Adrenal gland (tissue), 9 donors: ENCODE measurements at regions not wholly inside any gene's neighbourhood (a gene's known extent, or its start where the extent isn't known, plus 50 kb on each side); places are given as distances from the start of the nearest gene placed in this dataset.

ENCODE experiments used
- DNase-seq, 7 donors: peaks; one replicate each; pipeline ENCODE4 v3.0.0-alpha.2; 2019 to 2020
- H3K27ac ChIP-seq, 5 donors: fragments of 200-600 bp; sonication (generic) in 4 of 5; 1 replicate in 3 of 5; 2 replicates in 2 of 5; pipeline versions ENCODE4 v1.5.1 to v1.8.0; 2016 to 2020; ENCODE audit warnings: mild to moderate bottlenecking in 1 of 5
- H3K27me3 ChIP-seq: fragments of 200-600 bp; 2 replicates; pipeline ENCODE4 v1.8.0; 2021
- H3K36me3 ChIP-seq, 2 donors: fragments of 200-600 bp; replicated peaks in 1 of 2; 1 replicate in 1 of 2; 2 replicates in 1 of 2; pipeline versions ENCODE4 v1.5.1 to v1.8.0; 2018 to 2022
- H3K4me1 ChIP-seq, 2 donors: fragments of 200-600 bp; replicated peaks in 1 of 2; 1 replicate in 1 of 2; 2 replicates in 1 of 2; pipeline versions ENCODE4 v1.5.1 to v1.8.0; 2018 to 2021
- H3K4me3 ChIP-seq, 4 donors: fragments of 200-600 bp; sonication (generic) in 3 of 4; one replicate each; pipeline ENCODE4 v1.5.1; 2016 to 2018
- H3K9me3 ChIP-seq, 3 donors: fragments of 200-600 bp; sonication (generic) in 1 of 3; replicated peaks in 1 of 3; 1 replicate in 2 of 3; 2 replicates in 1 of 3; pipeline versions ENCODE4 v1.5.1 to v1.8.0; 2016 to 2021
- POLR2A ChIP-seq, 2 donors: fragments of 450-650 bp; IDR thresholded peaks; one replicate each; pipeline ENCODE4 v1.6.1; 2017; ENCODE audit warnings: antibody characterized with exemption in 2 of 2, mild to moderate bottlenecking in 2 of 2, moderate library complexity in 1 of 2
- WGBS, 4 donors: extraction: QIAGEN DNeasy Blood & Tissue Kit in 2 of 4; methylation state at CpG; one replicate each; pipeline versions ENCODE4 v1.1.5 to v1.1.7; 2013 to 2017; 5-methylcytosine and 5-hydroxymethylcytosine counted together
- intact Hi-C, 2 donors: fragments of 100-400 bp; cut with DNase I; formaldehyde crosslinking; loops; one replicate each; pipeline versions ENCODE4 v1.14.1 to v1.15.0; 2022 to 2023
- TF ChIP-seq, protein P1 (sequence below), 6 experiments: fragments of 450-650 bp in 4 of 6; fragments of 200-600 bp in 2 of 6; sonication (generic) in 1 of 6; IDR thresholded peaks; 1 replicate in 5 of 6; 2 replicates in 1 of 6; pipeline versions ENCODE4 v1.5.1 to v1.8.0; 2016 to 2021; ENCODE audit warnings: antibody characterized with exemption in 6 of 6, mild to moderate bottlenecking in 2 of 6, moderate library complexity in 1 of 6
- donor health status: healthy with polysubstance abuse.
- donor health status: Bipolar disorder and iron deficiency.
- donor health status: DM: yes; HTN: yes; CAD: no.
- donor health status: DM: no; HTN: no; CAD: no.
- donor health status: DM: no; HTN: no; CAD: no.

DNA sequence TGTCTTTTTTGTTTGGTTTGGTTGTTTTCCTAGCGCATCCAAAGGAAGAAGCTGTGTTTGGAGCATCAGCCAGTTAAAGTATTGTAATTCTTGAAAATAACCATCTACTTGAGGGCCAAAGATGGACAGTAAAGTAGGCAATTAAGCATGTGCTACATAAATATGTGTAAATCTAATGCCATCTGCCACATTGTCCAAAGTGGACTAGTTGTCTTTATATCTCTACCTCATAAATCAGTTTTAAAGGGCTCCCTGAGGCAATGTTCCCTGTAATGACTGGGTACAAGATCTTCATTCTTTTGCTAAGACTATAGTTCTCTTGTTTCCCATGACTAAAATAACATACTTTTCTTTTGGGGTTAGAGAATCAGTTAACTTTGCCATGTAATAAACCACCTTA is 460.0 kb upstream of the RARB start:
- H3K4me3 ChIP-seq, result no peak overlapping the region
- intact Hi-C loops, result loop anchor here in 1 of 2 donors (10.0 kb wide), 1 partner anchor 183 kb away; no protein-coding TSS in a partner anchor
- H3K27ac ChIP-seq, result no peak overlapping the region
- TF ChIP-seq POLR2A (IDR thresholded peaks at IDR 0.05), result no peak
- TF ChIP-seq, protein P1, sequence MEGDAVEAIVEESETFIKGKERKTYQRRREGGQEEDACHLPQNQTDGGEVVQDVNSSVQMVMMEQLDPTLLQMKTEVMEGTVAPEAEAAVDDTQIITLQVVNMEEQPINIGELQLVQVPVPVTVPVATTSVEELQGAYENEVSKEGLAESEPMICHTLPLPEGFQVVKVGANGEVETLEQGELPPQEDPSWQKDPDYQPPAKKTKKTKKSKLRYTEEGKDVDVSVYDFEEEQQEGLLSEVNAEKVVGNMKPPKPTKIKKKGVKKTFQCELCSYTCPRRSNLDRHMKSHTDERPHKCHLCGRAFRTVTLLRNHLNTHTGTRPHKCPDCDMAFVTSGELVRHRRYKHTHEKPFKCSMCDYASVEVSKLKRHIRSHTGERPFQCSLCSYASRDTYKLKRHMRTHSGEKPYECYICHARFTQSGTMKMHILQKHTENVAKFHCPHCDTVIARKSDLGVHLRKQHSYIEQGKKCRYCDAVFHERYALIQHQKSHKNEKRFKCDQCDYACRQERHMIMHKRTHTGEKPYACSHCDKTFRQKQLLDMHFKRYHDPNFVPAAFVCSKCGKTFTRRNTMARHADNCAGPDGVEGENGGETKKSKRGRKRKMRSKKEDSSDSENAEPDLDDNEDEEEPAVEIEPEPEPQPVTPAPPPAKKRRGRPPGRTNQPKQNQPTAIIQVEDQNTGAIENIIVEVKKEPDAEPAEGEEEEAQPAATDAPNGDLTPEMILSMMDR (IDR thresholded peaks at IDR 0.05), result no peak
- no peaks in the 10 kb centered on the region for H3K27me3 ChIP-seq
- H3K36me3 ChIP-seq, result no peaks in the 10 kb centered on the region
- no peaks in the 10 kb centered on the region for H3K4me1 ChIP-seq
- no peaks in the 10 kb centered on the region for H3K9me3 ChIP-seq
- DNase-seq, result no peak
- 75 to 91% (median 90%) methylated on average over 1 of the region's 1 CpG for WGBS, 4 donors

DNA sequence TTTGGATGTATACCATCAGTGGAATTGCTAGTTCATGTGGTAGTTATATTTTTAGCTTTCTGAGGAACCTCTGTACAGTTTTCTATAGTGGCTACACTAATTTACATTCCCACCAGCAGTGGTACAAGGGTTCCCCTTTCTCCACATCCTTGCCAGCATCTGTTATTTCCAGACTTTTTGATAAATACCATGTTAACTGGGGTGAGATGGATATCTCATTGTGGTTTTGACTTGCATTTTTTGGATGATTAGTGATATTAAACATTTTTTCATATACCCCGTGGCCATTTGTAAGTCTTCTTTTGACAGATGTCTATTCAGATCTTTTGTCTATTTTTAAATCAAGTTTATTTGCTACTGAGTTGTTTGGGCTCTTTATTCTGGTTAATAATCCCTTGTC is 455.6 kb upstream of the RARB start:
- no peak for DNase-seq
- H3K4me1 ChIP-seq, result no peaks in the 10 kb centered on the region
- no peak overlapping the region for H3K27ac ChIP-seq
- 56 to 73% (median 63%) methylated on average over 1 of the region's 1 CpG for WGBS, 4 donors
- TF ChIP-seq, protein P1 (IDR thresholded peaks at IDR 0.05), result no peak
- TF ChIP-seq POLR2A (IDR thresholded peaks at IDR 0.05), result no peak
- H3K27me3 ChIP-seq, result no peaks in the 10 kb centered on the region
- no peaks in the 10 kb centered on the region for H3K36me3 ChIP-seq
- no peaks in the 10 kb centered on the region for H3K9me3 ChIP-seq
- intact Hi-C loops, result no loop called here
- no peak overlapping the region for H3K4me3 ChIP-seq

DNA sequence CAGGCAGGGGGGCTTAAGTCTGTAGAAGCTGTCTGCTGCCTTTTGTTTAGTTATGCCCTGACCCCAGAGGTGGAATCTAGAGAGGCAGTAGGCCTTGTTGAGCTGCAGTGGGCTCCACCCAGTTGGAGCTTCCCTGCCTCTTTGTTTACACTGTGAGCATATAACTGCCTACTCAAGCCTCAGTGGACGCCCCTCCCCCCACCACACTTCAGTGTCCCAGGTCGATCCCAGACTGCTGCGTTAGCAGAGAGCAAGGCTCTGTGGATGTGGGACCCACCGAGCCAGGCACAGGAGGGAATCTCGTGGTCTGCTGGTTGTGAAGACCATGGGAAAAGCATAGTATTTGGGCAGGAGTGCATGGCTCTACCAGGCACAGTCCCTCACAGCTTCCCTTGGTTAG is 446.8 kb upstream of the RARB start:
- no peak for DNase-seq
- H3K27ac ChIP-seq, result no peak overlapping the region
- H3K27me3 ChIP-seq, result no peaks in the 10 kb centered on the region
- intact Hi-C loops, result no loop called here
- no peak for TF ChIP-seq POLR2A (IDR thresholded peaks at IDR 0.05)
- TF ChIP-seq, protein P1 (IDR thresholded peaks at IDR 0.05), result no peak
- H3K9me3 ChIP-seq, result no peaks in the 10 kb centered on the region
- no peak overlapping the region for H3K4me3 ChIP-seq
- 66 to 89% (median 81%) methylated on average over 4 to 5 of the region's 5 CpGs for WGBS, 4 donors
- no peaks in the 10 kb centered on the region for H3K36me3 ChIP-seq
- H3K4me1 ChIP-seq, result no peaks in the 10 kb centered on the region

DNA sequence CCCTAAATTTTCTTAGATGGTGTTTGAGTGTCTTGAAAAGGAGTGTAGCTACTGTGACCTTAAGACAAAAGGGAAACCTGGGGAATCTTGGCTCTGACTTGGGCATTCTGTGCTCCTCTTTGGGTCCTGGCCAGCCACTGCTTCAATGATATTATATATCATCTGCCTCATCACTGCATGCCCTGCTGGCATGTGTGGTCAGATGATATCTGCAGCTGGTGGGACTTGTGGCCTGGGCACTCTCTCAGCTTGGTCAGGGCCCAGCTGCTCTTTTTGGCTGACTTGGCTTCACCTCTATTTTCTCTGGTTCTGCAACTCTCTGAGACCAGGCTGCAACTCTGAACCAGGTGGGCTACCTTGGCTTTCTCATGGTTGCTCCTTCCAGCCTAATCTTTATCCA is 446.1 kb upstream of the RARB start:
- Histone ChIP-seq H3K27ac (no peak overlapping the region), H3K4me3 (no peak overlapping the region), H3K36me3 (no peaks in the 10 kb centered on the region), H3K27me3 (no peaks in the 10 kb centered on the region), H3K4me1 (no peaks in the 10 kb centered on the region), H3K9me3 (no peaks in the 10 kb centered on the region)
- no peak for DNase-seq
- TF ChIP-seq, protein P1 (IDR thresholded peaks at IDR 0.05), result no peak
- TF ChIP-seq POLR2A (IDR thresholded peaks at IDR 0.05), result no peak
- intact Hi-C loops, result no loop called here
